ENCODE measurements at regions not wholly inside any gene's neighbourhood (a gene's known extent, or its start where the extent isn't known, plus 50 kb on each side); places are given as distances from the start of the nearest gene placed in this dataset.
A peak's percentile ranks its signal among the peaks of the same experiment; 100 is the strongest.

GRCh38 chr5:68027519-68027918 is 188.0 kb upstream of the PIK3R1 start (continued):
- TF ChIP-seq POU6F1 (CRISPR knock-in tag; IDR thresholded peaks at IDR 0.05; ENCODE audit: borderline replicate concordance, low read depth) (0 out of 2 replicates have a peak, but pooled peaks have one; percentile 22), ISL1 (CRISPR knock-in tag; IDR thresholded peaks at IDR 0.05) (peak; percentile 88), CSDC2 (CRISPR knock-in tag; IDR thresholded peaks at IDR 0.05) (0 out of 2 replicates have a peak, but pooled peaks have one; percentile 50)

- TF ChIP-seq PATZ1 (CRISPR knock-in tag; IDR thresholded peaks at IDR 0.05; ENCODE audit: borderline replicate concordance), result no peak
- TF ChIP-seq POU6F1 (CRISPR knock-in tag; IDR thresholded peaks at IDR 0.05; ENCODE audit: borderline replicate concordance, low read depth), result no peak
- no peak for TF ChIP-seq TOX (CRISPR knock-in tag; IDR thresholded peaks at IDR 0.05; ENCODE audit: borderline replicate concordance)
- no peak for TF ChIP-seq ZC3H10 (CRISPR knock-in tag; IDR thresholded peaks at IDR 0.05)
- TF ChIP-seq SNAI2 (CRISPR knock-in tag; IDR thresholded peaks at IDR 0.05), result no peak
- TF ChIP-seq OSR1 (CRISPR knock-in tag; IDR thresholded peaks at IDR 0.05), result no peak
- no peak for TF ChIP-seq PPARA (CRISPR knock-in tag; IDR thresholded peaks at IDR 0.05; ENCODE audit: borderline replicate concordance)
- no peak for TF ChIP-seq TSHZ2 (CRISPR knock-in tag; IDR thresholded peaks at IDR 0.05)
- TF ChIP-seq RARB (CRISPR knock-in tag; IDR thresholded peaks at IDR 0.05), result no peak
- TF ChIP-seq ZNF8 (CRISPR knock-in tag; IDR thresholded peaks at IDR 0.05), result no peak
- TF ChIP-seq CREB5 (CRISPR knock-in tag; IDR thresholded peaks at IDR 0.05; ENCODE audit: low read depth), result no peak
- TF ChIP-seq ZNF70 (CRISPR knock-in tag; IDR thresholded peaks at IDR 0.05), result no peak
- TF ChIP-seq ZFP3 (CRISPR knock-in tag; IDR thresholded peaks at IDR 0.05), result no peak
- no peak for TF ChIP-seq CSDC2 (CRISPR knock-in tag; IDR thresholded peaks at IDR 0.05)
- no peak for TF ChIP-seq TCF4 (CRISPR knock-in tag; IDR thresholded peaks at IDR 0.05; ENCODE audit: borderline replicate concordance)
- no peak for ATAC-seq
These were observed 189.3 kb upstream of the PIK3R1 start for GRCh38 chr5:68026092-68026885.

- TF ChIP-seq PPARA (CRISPR knock-in tag; IDR thresholded peaks at IDR 0.05; ENCODE audit: borderline replicate concordance) (no peak), ARNTL (CRISPR knock-in tag; IDR thresholded peaks at IDR 0.05; ENCODE audit: borderline replicate concordance, low read depth) (no peak), RARB (CRISPR knock-in tag; IDR thresholded peaks at IDR 0.05) (no peak), PATZ1 (CRISPR knock-in tag; IDR thresholded peaks at IDR 0.05; ENCODE audit: borderline replicate concordance) (no peak)
- no peak for ATAC-seq
These were observed 191.1 kb upstream of the PIK3R1 start for GRCh38 chr5:68024426-68024825.

Measured in SK-N-SH treated with all-trans-retinoic acid at 6 μM for 48 hours (cell line).